Activated gamma-delta T cell treated with Interleukin-2 at 50 U/mL for 16 hours (primary cell): ENCODE measurements at regions not wholly inside any gene's neighbourhood (a gene's known extent, or its start where the extent isn't known, plus 50 kb on each side); places are given as distances from the start of the nearest gene placed in this dataset.
"Not testable (repeated sequence)": the region's sequence is repeated elsewhere in the genome, so short reads cannot be mapped to it uniquely, and the experiment has no call there.

ENCODE experiments used
- DNase-seq: peaks from one replicate; pipeline ENCODE4 v3.0.0-alpha.2; 2020

- DNase-seq, result no peak
These were observed 306.8 kb upstream of the NMUR2 start for GRCh38 chr5:152711801-152712388.

GRCh38 chr5:152717393-152717792 is 312.3 kb upstream of the NMUR2 start:
- no peak for DNase-seq

- no peak for DNase-seq
These were observed 318.4 kb upstream of the NMUR2 start for GRCh38 chr5:152723482-152723881.

GRCh38 chr5:152730176-152730575 is 325.1 kb upstream of the NMUR2 start:
- DNase-seq, result no peak

DNA sequence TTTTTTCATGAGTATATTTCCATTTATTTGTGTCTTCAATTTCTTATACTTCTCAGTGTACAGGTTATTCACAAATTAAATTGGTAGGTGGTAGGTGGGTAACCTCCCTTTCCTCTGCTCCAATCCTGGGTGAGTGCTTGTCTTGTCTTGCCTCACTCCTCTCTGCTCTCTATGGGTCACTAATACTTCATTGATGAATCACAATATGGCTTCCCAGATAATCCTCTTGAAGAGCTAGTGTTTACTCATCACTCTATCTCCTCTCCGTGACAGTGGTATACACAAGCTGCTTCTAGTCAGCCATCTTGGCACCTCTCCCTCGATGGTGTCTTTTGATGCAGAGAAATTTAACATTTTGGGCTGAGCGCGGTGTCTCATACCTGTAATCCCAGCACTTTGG is 331.8 kb upstream of the NMUR2 start:
- DNase-seq, result no peak

DNA sequence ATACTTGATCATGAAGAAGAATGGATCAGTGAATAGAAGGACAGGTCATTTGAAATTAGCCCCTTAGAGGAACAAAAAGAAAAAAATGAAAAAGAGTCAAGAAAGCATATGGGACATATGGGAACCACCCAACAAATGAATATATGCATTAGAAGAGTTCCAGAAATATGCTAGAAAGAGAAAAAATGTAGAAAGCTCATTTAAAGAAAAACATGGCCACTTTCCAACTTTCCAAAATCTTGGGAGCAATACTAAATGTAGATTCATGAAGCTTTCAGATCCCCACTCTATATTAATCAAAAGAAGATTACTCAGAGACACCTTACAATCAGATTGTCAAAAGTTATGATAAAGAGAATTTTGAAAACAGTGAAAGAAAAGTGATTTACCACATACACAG is 334.8 kb upstream of the NMUR2 start:
- no peak for DNase-seq

DNA sequence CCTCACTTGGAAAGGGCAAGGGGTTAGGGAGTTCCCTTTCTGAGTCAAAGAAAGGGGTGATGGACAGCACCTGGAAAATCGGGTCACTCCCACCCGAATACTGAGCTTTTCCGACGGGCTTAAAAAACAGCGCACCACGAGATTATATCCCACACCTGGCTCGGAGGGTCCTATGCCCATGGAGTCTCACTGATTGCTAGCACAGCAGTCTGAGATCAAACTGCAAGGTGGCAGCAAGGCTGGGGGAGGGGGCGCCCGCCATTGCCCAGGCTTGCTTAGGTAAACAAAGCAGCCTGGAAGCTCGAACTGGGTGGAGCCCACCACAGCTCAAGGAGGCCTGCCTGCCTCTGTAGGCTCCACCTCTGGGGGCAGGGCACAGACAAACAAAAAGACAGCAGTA is 336.0 kb upstream of the NMUR2 start:
- not testable (repeated sequence) for DNase-seq

DNA sequence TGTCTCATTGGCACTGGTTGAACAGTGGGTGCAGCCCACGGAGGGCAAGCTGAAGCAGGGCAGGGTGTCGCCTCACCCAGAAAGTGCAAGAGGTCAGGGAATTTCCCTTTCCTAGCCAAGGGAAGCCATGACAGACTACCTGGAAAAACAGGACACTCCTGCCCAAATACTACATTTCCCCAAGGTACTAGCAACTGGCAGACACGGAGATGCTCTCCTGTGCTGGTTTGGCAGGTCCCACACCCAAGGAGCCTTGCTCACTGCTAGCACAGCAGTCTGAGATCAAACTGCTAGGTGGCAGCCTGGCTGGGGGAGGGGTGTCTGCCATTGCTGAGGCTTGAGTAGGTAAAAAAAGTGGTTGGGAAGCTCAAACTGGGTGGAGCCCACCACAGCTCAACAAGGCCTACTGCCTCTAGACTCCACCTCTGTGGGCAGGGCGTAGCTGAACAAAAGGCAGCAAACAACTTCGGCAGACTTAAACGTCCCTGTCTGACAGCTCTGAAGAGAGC is 382.7 kb upstream of the NMUR2 start:
- not testable (repeated sequence) for DNase-seq

- no peak for DNase-seq
These were observed 396.8 kb upstream of the NMUR2 start for GRCh38 chr5:152801886-152802285.

- no peak for DNase-seq
These were observed 399.1 kb upstream of the NMUR2 start for GRCh38 chr5:152804179-152804578.

- no peak for DNase-seq
These were observed 406.9 kb upstream of the NMUR2 start for GRCh38 chr5:152811988-152812387.

GRCh38 chr5:152813526-152813925 is 408.4 kb upstream of the NMUR2 start:
- DNase-seq, result no peak

- DNase-seq, result no peak
These were observed 414.8 kb upstream of the NMUR2 start for GRCh38 chr5:152819891-152820290.

- DNase-seq, result no peak
These were observed 419.2 kb upstream of the NMUR2 start for GRCh38 chr5:152824316-152824715.

DNA sequence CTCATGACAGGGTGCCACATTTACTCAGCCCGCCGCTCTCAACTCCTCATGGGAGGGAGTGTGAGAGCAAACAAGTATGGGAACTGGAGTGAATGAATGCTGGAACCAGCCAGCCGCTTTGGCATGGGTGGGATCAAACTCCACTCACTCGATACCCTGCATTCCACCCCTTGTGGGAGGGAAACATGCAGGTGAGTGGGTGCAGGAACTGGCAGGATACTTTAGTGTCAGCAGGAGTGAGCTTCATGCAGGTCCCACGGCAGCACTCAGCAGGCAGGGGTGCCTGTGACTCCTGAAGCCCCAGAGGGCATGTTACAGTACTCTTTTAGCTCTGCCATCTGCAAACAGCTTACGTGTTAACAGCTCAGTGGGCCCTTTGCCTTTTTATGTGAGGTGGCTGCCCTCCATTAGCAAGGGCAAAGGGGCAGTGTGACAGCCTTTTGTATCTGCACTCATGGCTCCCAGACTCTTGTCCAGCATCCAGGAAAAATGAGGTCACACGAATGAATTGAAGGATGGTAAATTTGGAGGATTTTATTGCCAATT is 433.2 kb upstream of the NMUR2 start:
- DNase-seq, result peak; percentile 2

- no peak for DNase-seq
These were observed 439.6 kb upstream of the NMUR2 start for GRCh38 chr5:152844713-152845112.

DNA sequence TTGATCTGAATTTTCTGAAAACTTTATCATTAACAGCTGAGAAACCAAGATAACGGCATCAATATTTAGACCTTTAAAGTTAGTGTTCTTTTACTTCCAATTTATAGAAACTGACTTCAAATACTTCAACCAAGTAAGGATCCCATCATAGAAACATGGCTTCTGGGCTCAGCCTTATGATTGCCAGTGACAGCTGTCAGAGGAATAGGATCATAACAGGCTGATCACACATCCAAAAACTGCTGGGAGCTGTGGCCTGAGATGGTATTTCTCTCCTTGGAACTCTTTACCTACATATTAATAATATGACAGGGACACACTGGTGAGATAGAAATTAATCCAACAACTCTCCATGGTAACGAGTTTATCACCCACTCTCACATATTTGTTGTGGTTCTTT is 448.3 kb upstream of the NMUR2 start:
- no peak for DNase-seq

DNA sequence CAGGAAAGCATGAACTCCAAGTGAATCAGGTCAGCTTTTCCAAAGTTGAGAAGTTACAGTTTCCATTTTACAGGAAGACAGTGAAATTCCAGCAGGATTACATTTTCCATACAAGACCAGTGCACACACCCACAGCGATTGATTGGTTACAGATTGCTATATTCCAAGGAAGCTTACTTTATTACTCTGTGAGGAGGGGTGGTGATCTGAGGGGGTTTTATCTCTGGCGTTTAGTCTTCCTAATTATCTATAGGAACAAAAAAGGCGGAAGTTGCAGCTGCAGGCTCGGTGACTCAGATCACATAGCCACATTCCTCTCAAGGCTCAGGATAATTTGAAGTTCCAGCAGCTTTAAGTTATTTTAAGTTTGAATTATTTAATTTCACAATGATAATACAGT is 450.4 kb upstream of the NMUR2 start:
- no peak for DNase-seq

DNA sequence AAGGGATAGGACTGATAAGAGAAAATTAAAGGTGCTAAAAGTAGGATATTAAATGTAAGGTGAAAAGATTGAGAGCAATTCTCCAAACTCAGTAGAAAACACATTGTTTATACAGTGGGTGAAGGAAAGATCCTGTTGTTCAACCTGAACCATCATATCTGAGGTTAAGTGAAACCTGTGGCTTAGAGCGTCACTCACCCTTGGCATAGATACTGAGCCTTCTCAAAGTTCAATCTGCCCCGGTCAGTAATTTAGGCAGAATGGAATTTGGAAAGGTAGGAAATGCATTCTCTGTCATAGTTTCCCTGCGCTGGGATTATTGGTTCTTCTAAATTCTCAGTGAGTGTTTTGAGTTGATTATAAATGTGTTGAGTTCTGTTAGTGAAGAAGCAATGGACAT is 456.2 kb upstream of the NMUR2 start:
- DNase-seq, result no peak

- DNase-seq, result no peak
These were observed 459.4 kb upstream of the NMUR2 start for GRCh38 chr5:152864447-152864846.

DNA sequence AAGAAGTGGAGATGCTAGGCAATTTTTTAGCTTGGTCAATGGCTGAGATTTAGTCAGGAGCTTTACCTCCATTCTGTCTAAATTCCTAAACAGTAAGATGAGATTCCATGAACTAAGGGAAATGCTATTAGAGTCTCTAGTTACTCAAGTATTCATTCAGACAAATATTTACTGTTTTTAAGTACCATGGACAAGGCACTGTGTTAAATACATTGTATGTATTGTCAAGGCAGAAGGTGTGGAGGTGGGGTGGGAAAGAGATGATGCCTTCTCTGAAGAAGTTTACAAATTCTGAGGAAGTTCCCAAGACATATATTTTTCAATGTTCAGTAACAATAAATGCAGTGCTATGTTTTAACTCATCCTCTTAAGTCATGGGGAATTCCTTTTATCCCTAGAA is 459.9 kb upstream of the NMUR2 start:
- no peak for DNase-seq

GRCh38 chr5:152869971-152870370 is 464.9 kb upstream of the NMUR2 start:
- no peak for DNase-seq

GRCh38 chr5:152882621-152883020 is 477.5 kb upstream of the NMUR2 start:
- DNase-seq, result no peak

DNA sequence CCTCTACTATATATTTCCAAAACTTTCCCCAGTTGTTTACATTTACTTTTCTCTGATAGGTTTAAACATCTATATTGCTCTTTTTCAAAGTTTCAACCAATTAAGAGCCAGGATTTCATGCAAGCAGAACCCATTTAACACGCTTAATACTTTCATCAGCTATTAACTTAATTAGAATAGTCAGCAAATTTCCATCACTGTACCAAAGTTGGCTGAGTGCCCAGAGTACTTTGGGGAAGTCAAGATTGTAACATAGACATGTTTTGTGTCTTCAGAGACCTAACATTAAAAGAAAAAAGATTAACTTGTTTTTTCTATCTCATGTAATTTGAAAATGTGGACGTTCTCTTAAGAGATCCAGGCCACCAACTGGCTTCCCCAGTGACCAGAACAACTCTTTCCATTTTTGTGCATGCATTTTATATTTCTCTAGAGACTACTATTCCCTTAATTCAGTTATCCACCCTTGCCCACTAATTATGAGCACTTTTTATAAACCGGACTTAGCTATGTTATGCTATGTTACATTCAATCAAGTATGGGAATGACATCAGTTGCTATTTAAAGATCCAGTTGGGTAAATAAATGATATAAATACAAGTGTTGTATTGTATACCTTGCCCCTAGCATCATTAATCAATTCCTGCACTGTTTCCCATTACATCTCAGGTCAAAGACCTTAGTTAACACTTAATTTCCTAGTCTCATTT is 478.1 kb upstream of the NMUR2 start:
- no peak for DNase-seq

DNA sequence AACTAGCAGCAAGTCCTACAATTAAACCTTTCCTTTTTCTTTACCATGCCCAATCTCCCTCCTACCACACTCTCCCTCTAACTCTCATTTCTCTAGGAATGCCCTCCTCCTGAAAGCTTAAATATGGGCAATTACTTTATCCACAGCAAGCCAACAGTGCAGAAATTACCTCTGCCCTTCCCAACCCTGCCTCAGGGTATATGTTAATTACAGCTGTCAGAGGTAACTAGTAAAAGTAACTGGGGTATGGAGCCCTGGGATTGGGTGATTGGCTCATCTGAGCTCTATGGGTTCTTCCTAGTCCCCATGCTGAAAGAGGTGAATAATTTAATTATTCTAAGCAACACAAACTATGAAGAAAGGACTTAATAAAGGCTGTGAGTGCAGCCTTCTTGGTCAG is 478.9 kb upstream of the NMUR2 start:
- DNase-seq, result no peak
